ENCODE measurements at regions not wholly inside any gene's neighbourhood (a gene's known extent, or its start where the extent isn't known, plus 50 kb on each side); places are given as distances from the start of the nearest gene placed in this dataset.

GRCh38 chr5:161201558-161201957 is 345.0 kb downstream of the GABRB2 start:
- Mint-ChIP-seq H3K4me1 (no peaks in the 10 kb centered on the region), H3K27me3 (ENCODE audit: insufficient read depth) (no peaks in the 10 kb centered on the region), H3K9me3 (peaks cover 2% of the 10 kb centered on the region), H3K27ac (no peak overlapping the region), H3K4me3 (no peak overlapping the region), H3K36me3 (ENCODE audit: low read depth) (no peaks in the 10 kb centered on the region)
- no peaks in the 10 kb centered on the region for H3K4me1 ChIP-seq (ENCODE audit: control insufficient read depth, insufficient read depth, low read length)
- no peaks in the 10 kb centered on the region for H3K36me3 ChIP-seq (ENCODE audit: control insufficient read depth, insufficient read depth, low read length)
- no peaks in the 10 kb centered on the region for H3K27me3 ChIP-seq (ENCODE audit: control insufficient read depth, insufficient read depth, low read length, poor library complexity, severe bottlenecking)
- H3K9me3 ChIP-seq (ENCODE audit: control insufficient read depth, low read length) = no peaks in the 10 kb centered on the region
- H3K27ac ChIP-seq (ENCODE audit: low read depth, low read length) = no peak overlapping the region
- no peak for DNase-seq
- TF ChIP-seq CTCF (conservative IDR thresholded peaks at IDR 0.05) = no peak
- H3K9ac ChIP-seq (ENCODE audit: extremely low read depth, low read length, poor library complexity, severe bottlenecking) = no peak overlapping the region
- H3K4me3 ChIP-seq (ENCODE audit: low read length) = no peak overlapping the region

- Histone ChIP-seq H3K4me3 (ENCODE audit: low read length) (no peak overlapping the region), H3K4me1 (ENCODE audit: control insufficient read depth, insufficient read depth, low read length) (no peaks in the 10 kb centered on the region), H3K9me3 (ENCODE audit: control insufficient read depth, low read length) (no peaks in the 10 kb centered on the region), H3K9ac (ENCODE audit: extremely low read depth, low read length, poor library complexity, severe bottlenecking) (no peak overlapping the region), H3K36me3 (ENCODE audit: control insufficient read depth, insufficient read depth, low read length) (no peaks in the 10 kb centered on the region), H3K27me3 (ENCODE audit: control insufficient read depth, insufficient read depth, low read length, poor library complexity, severe bottlenecking) (no peaks in the 10 kb centered on the region), H3K27ac (ENCODE audit: low read depth, low read length) (no peak overlapping the region)
- 76 to 83% methylated on average over 2 of the region's 2 CpGs for WGBS, 2 experiments (ENCODE audit: insufficient coverage in 1 of 2, insufficient read length in 1 of 2)
- DNase-seq = no peak
- Mint-ChIP-seq H3K4me3 (no peak overlapping the region), H3K27me3 (ENCODE audit: insufficient read depth) (no peaks in the 10 kb centered on the region), H3K36me3 (ENCODE audit: low read depth) (no peaks in the 10 kb centered on the region), H3K27ac (no peak overlapping the region), H3K9me3 (no peaks in the 10 kb centered on the region), H3K4me1 (peaks cover 14% of the 10 kb centered on the region)
- TF ChIP-seq CTCF (conservative IDR thresholded peaks at IDR 0.05) = no peak
Observed at GRCh38 chr5:161190778-161191177, 338.8 kb upstream of the ATP10B start.

- no peak for TF ChIP-seq CTCF (conservative IDR thresholded peaks at IDR 0.05)
- H3K27ac Mint-ChIP-seq = no peak overlapping the region
- H3K4me3 Mint-ChIP-seq = no peak overlapping the region
- Histone ChIP-seq H3K9ac (ENCODE audit: extremely low read depth, low read length, poor library complexity, severe bottlenecking) (no peak overlapping the region), H3K36me3 (ENCODE audit: control insufficient read depth, insufficient read depth, low read length) (no peaks in the 10 kb centered on the region), H3K4me1 (ENCODE audit: control insufficient read depth, insufficient read depth, low read length) (no peaks in the 10 kb centered on the region), H3K27me3 (ENCODE audit: control insufficient read depth, insufficient read depth, low read length, poor library complexity, severe bottlenecking) (no peaks in the 10 kb centered on the region), H3K27ac (ENCODE audit: low read depth, low read length) (no peak overlapping the region), H3K4me3 (ENCODE audit: low read length) (no peak overlapping the region), H3K9me3 (ENCODE audit: control insufficient read depth, low read length) (no peaks in the 10 kb centered on the region)
- DNase-seq = no peak
- WGBS, 2 experiments (ENCODE audit: insufficient coverage in 1 of 2, insufficient read length in 1 of 2) = 87 to 88% methylated on average over 2 to 3 of the region's 3 CpGs
- H3K4me1 Mint-ChIP-seq = peaks cover 14% of the 10 kb centered on the region
- no peaks in the 10 kb centered on the region for H3K36me3 Mint-ChIP-seq (ENCODE audit: low read depth)
- H3K27me3 Mint-ChIP-seq (ENCODE audit: insufficient read depth) = no peaks in the 10 kb centered on the region
- no peaks in the 10 kb centered on the region for H3K9me3 Mint-ChIP-seq
Observed at GRCh38 chr5:161190086-161190485, 338.1 kb upstream of the ATP10B start.

All from endodermal cell (in vitro differentiated cells).